SH-SY5Y (cell line): ENCODE measurements at regions not wholly inside any gene's neighbourhood (a gene's known extent, or its start where the extent isn't known, plus 50 kb on each side); places are given as distances from the start of the nearest gene placed in this dataset.

Source experiments
- GATA2 ChIP-seq: IDR thresholded peaks from 2 replicates; pipeline ENCODE4 v1.6.1; 2011; ENCODE audit warnings: mild to moderate bottlenecking, low read depth, low read length
- GATA3 ChIP-seq: IDR thresholded peaks from 2 replicates; pipeline ENCODE4 v1.6.1; 2011; ENCODE audit warnings: low read depth, mild to moderate bottlenecking, low read length, moderate library complexity

DNA sequence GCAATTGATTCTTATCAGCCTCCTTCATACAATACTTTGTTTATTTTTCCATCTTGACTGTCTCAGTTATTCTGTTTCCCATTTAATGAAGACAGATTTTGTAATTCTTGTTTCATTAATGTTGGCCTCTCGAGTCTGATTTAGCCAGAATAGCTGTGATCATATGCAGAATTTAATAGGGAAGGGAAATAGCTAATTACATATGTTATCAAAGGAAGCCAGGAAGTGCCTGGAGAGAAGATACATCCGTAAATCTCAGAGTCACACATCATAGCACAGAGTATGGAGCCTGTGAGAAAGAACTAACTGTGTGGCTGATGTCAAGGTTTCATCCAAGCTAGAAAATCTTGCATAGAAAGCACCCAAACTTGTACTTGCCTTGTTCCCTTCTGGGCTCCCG lies 288.9 kb upstream of the SLCO3A1 start:
- TF ChIP-seq GATA3, result no peak
- TF ChIP-seq GATA2, result no peak
